ENCODE measurements at regions not wholly inside any gene's neighbourhood (a gene's known extent, or its start where the extent isn't known, plus 50 kb on each side); places are given as distances from the start of the nearest gene placed in this dataset.
"Not testable (repeated sequence)": the region's sequence is repeated elsewhere in the genome, so short reads cannot be mapped to it uniquely, and the experiment has no call there.

GRCh38 chr12:114499338-114499737 lies 93.4 kb upstream of the TBX5 start:
- no peaks in the 10 kb centered on the region for H3K9me3 ChIP-seq (ENCODE audit: low read length)
- H3K36me3 ChIP-seq (ENCODE audit: insufficient read depth, low read length), result no peaks in the 10 kb centered on the region
- H3K79me2 ChIP-seq (replicated peaks; ENCODE audit: insufficient read depth, low read length), result no peaks in the 10 kb centered on the region
- H4K20me1 ChIP-seq (ENCODE audit: insufficient read depth), result no peaks in the 10 kb centered on the region
- no peak overlapping the region for H3K27ac ChIP-seq (ENCODE audit: low read length)
- no peak for TF ChIP-seq EP300 (conservative IDR thresholded peaks at IDR 0.05; ENCODE audit: poor library complexity, severe bottlenecking)
- H3F3A ChIP-seq (ENCODE audit: insufficient read depth, low read length, poor library complexity, severe bottlenecking), result no peaks in the 10 kb centered on the region
- no peaks in the 10 kb centered on the region for H3K9me2 ChIP-seq (ENCODE audit: insufficient read depth, low read length)
- no peak overlapping the region for H3K4me3 ChIP-seq (ENCODE audit: low read length)
- H3K4me2 ChIP-seq (ENCODE audit: low read length), result no peak overlapping the region
- H3K27me3 ChIP-seq (ENCODE audit: insufficient read depth, low read depth, low read length), result peaks cover 34% of the 10 kb centered on the region
- H2AFZ ChIP-seq (ENCODE audit: low read depth, low read length), result no peak overlapping the region
- no peak overlapping the region for H3K9ac ChIP-seq (ENCODE audit: low read length)

DNA sequence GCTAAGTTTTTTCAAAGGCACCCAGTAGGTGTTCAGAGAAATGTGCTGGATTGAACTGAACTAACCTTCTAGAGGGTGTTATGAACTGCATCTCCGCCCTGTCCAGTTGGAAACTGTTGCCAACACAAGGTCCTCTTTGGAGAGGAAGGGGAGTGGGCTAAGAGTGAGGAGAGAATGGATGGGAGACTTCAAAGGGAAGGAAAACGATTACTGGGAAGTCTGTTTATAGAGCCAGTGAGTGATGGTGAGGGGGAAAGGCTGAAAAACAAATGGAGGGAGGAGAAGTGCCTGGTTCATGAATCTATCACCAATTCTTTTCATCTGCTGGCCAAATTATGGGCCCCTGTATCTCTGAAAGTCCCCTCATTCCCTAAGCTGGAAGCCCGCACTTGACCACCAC lies 86.0 kb upstream of the TBX5 start:
- Histone ChIP-seq H3F3A (ENCODE audit: insufficient read depth, low read length, poor library complexity, severe bottlenecking) (no peaks in the 10 kb centered on the region), H3K79me2 (replicated peaks; ENCODE audit: insufficient read depth, low read length) (no peaks in the 10 kb centered on the region), H3K36me3 (ENCODE audit: insufficient read depth, low read length) (no peaks in the 10 kb centered on the region), H4K20me1 (ENCODE audit: insufficient read depth) (no peaks in the 10 kb centered on the region), H3K9me2 (ENCODE audit: insufficient read depth, low read length) (no peaks in the 10 kb centered on the region), H3K4me3 (ENCODE audit: low read length) (no peak overlapping the region), H2AFZ (ENCODE audit: low read depth, low read length) (no peak overlapping the region), H3K9ac (ENCODE audit: low read length) (no peak overlapping the region), H3K9me3 (ENCODE audit: low read length) (no peaks in the 10 kb centered on the region), H3K27ac (ENCODE audit: low read length) (no peak overlapping the region), H3K4me2 (ENCODE audit: low read length) (no peak overlapping the region), H3K27me3 (ENCODE audit: insufficient read depth, low read depth, low read length) (peaks cover 9% of the 10 kb centered on the region)
- TF ChIP-seq, protein P1, sequence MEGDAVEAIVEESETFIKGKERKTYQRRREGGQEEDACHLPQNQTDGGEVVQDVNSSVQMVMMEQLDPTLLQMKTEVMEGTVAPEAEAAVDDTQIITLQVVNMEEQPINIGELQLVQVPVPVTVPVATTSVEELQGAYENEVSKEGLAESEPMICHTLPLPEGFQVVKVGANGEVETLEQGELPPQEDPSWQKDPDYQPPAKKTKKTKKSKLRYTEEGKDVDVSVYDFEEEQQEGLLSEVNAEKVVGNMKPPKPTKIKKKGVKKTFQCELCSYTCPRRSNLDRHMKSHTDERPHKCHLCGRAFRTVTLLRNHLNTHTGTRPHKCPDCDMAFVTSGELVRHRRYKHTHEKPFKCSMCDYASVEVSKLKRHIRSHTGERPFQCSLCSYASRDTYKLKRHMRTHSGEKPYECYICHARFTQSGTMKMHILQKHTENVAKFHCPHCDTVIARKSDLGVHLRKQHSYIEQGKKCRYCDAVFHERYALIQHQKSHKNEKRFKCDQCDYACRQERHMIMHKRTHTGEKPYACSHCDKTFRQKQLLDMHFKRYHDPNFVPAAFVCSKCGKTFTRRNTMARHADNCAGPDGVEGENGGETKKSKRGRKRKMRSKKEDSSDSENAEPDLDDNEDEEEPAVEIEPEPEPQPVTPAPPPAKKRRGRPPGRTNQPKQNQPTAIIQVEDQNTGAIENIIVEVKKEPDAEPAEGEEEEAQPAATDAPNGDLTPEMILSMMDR (IDR thresholded peaks at IDR 0.05; ENCODE audit: poor library complexity, severe bottlenecking), result no peak
- TF ChIP-seq POLR2AphosphoS5 (IDR thresholded peaks at IDR 0.05), result no peak
- TF ChIP-seq EZH2 (IDR thresholded peaks at IDR 0.05; ENCODE audit: borderline replicate concordance, insufficient read depth, low read length, poor library complexity, severe bottlenecking), result no peak
- TF ChIP-seq TAF1 (IDR thresholded peaks at IDR 0.05; ENCODE audit: low read depth), result no peak
- TF ChIP-seq, protein P2, sequence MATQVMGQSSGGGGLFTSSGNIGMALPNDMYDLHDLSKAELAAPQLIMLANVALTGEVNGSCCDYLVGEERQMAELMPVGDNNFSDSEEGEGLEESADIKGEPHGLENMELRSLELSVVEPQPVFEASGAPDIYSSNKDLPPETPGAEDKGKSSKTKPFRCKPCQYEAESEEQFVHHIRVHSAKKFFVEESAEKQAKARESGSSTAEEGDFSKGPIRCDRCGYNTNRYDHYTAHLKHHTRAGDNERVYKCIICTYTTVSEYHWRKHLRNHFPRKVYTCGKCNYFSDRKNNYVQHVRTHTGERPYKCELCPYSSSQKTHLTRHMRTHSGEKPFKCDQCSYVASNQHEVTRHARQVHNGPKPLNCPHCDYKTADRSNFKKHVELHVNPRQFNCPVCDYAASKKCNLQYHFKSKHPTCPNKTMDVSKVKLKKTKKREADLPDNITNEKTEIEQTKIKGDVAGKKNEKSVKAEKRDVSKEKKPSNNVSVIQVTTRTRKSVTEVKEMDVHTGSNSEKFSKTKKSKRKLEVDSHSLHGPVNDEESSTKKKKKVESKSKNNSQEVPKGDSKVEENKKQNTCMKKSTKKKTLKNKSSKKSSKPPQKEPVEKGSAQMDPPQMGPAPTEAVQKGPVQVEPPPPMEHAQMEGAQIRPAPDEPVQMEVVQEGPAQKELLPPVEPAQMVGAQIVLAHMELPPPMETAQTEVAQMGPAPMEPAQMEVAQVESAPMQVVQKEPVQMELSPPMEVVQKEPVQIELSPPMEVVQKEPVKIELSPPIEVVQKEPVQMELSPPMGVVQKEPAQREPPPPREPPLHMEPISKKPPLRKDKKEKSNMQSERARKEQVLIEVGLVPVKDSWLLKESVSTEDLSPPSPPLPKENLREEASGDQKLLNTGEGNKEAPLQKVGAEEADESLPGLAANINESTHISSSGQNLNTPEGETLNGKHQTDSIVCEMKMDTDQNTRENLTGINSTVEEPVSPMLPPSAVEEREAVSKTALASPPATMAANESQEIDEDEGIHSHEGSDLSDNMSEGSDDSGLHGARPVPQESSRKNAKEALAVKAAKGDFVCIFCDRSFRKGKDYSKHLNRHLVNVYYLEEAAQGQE (IDR thresholded peaks at IDR 0.05; ENCODE audit: borderline replicate concordance), result no peak

DNA sequence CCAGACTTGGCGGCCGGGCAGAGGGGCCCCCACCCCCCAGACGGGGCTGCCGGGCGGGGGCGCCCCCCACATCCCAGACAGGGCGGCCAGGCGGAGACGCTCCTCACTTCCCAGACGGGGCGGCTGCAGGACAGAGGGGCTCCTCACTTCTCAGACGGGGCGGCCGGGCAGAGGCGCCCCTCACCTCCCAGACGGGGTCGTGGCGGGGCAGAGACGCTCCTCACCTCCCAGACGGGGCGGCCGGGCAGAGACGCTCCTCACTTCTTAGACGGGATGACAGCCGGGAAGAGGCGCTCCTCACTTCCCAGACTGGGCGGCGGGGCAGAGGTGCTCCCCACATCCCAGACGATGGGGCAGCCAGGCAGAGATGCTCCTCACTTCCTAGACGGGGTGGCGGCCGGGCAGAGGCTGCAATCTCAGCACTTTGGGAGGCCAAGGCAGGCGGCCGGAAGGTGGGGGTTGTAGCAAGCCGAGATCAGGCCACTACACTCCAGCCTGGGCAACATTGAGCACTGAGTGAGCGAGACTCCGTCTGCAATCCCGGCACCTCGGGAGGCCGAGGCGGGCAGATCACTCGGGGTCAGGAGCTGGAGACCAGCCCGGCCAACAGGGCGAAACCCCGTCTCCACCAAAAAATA lies 79.0 kb upstream of the TBX5 start:
- not testable (repeated sequence) for H3K9me2 ChIP-seq (ENCODE audit: insufficient read depth, low read length); H3K27ac ChIP-seq (ENCODE audit: low read length); H3K4me3 ChIP-seq (ENCODE audit: low read length); H3K9ac ChIP-seq (ENCODE audit: low read length); H3K4me2 ChIP-seq (ENCODE audit: low read length); H3F3A ChIP-seq (ENCODE audit: insufficient read depth, low read length, poor library complexity, severe bottlenecking); H4K20me1 ChIP-seq (ENCODE audit: insufficient read depth); H3K79me2 ChIP-seq (replicated peaks; ENCODE audit: insufficient read depth, low read length); H3K36me3 ChIP-seq (ENCODE audit: insufficient read depth, low read length); H3K9me3 ChIP-seq (ENCODE audit: low read length); H2AFZ ChIP-seq (ENCODE audit: low read depth, low read length)
- H3K27me3 ChIP-seq (ENCODE audit: insufficient read depth, low read depth, low read length), result peaks cover 38% of the 10 kb centered on the region
